NCI-H1092 (cell line): ENCODE measurements at regions not wholly inside any gene's neighbourhood (a gene's known extent, or its start where the extent isn't known, plus 50 kb on each side); places are given as distances from the start of the nearest gene placed in this dataset.

Experiments
- DNase-seq: peaks from one replicate; lab custom pipeline; 2025; lab: John Stamatoyannopoulos, UW

DNA sequence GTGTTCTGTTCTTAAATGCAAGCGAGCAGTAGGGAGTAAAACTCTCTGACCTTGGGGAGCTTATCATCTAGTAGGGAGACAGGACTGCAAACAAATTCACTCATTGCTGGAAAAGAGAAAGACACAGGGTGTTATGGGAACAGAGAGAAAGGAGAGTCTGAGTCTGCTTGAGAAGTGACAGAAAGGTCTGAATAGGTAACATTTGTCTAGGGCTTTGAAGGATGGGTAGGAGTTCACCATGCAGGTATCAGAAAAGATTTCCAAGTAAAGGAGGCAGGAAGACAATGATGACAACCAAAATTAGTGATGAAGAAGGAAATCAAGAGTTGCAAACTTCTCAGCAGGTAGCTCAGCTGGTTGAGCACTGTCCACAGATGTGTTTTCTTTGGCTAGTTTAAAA lies 93.6 kb upstream of the GPR139 start:
- DNase-seq: no peak

DNA sequence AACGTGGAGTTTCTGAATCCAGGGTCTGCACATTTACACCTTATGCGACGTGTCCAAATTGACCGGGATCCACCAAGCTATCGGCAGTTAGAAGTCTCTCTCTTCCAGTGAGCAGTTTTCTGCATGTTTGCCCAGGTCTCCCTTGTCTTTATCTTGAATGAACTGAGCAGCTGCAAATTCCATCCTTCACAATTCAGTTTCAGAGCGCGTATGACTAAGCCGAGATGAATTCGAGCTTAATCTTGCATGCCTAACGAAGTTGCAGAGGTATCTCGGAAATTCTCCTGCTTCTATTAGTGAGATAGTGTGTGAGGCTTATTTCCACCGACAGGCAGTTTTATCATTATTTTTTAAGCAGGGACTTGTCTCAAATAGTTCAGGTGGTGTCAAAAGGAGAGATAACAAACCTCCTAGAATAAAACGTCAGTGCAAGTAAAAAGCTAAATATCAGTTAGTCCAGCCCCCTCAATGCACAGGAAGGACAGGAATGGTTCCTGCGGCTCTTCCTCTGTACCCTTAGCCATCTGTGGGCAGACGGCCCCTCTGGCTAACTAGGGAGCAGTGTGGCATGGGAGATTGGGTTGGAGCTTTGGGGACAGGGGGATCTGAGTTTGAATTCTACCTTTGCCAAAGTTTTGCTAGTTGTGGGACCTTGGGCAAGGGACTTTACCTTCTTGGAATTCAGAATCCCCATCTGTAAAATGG lies 93.0 kb upstream of the GPR139 start:
- DNase-seq: no peak

DNA sequence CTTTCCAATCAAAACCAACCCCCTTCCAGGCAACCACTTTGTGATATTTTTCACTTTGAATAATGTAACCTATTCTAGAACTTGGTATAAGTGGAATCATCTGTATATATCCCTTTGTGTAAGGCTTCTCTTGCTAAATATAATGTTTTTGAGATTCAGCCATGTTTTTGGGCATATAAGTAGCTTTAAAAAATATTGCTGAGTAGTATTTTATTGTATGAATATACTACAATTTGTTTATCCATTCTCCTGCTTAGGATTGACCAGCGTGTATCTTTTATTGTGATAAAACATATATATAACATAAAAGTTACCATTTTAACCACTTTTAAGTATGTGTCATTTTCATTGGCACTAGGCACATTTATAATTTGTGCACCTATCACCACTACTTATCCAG lies 79.8 kb upstream of the GPR139 start:
- no peak for DNase-seq

DNA sequence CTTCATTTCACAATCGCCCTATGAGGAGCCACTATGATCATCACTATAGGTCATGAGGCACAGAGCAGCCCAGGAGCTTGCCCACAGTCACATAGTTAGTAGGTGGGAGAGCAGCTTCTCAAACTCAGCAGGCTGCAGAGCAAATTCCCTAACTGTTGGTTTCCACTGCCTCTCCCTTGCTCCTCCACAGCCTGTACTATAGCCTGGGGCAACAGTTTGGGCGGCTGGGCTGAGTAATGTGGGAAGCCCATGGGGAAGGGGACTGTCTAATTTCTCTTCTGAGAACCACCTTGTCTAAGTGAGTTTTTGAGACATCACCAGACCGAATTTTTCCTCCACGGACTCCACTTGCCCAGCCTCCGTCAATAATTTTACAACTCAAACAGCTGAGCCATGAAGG lies 73.4 kb upstream of the GPR139 start:
- no peak for DNase-seq

DNA sequence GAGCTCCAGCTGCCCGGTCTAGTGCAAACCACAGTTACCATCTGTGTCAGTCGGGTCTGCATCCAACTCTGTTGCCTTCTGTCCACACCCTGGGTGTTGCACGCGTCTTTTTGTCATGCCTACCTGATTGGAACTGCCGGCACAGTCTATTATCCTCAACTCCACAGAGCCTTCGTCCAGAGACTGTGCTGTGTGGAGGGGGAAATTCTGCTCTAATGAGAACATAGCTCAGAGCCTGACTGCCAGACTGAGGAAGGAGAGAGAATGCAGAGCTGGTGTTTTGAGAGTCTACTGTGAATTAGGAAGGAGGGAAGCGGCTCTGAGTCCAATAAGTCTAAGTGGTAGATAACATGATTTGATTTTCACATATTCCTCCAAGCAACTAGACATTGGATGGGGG lies 68.3 kb upstream of the GPR139 start:
- DNase-seq: no peak

DNA sequence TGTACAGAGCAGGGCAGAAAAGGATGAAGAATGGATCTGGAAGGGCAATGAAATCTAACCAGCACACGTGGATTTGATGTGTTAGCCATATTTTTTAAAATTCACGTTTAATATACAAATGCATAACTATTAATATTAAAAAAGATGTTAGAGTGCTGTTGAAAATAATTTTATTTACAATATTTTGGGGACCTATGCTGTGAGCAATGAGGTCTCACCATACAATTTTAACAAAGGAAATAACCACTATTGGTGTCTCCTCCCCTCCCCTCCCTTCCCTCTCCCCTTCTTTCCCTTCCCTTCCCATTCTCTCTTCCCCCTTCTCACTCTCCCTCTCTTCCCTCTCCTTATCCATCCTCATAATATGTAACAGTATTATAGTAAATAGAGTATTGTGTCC lies 64.2 kb upstream of the GPR139 start:
- no peak for DNase-seq

DNA sequence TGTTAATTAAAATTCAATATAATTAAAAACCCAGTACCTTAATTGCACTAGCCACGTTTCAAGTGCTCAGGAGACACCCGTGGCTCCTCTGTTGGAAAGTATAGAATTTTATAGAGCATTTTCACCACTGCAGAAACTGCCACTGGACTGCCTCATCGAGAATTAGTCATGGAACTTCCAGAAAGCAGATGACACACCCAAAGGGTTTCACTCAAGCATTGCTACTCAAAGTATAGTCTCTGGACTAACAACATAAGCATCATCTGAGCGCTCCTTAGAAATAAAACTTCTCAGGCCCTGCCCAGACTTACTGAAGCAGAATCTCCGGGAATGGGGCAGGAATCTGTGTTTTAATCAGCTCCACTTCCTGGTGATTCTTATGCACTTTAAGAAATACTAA lies 63.5 kb upstream of the GPR139 start:
- DNase-seq: no peak

DNA sequence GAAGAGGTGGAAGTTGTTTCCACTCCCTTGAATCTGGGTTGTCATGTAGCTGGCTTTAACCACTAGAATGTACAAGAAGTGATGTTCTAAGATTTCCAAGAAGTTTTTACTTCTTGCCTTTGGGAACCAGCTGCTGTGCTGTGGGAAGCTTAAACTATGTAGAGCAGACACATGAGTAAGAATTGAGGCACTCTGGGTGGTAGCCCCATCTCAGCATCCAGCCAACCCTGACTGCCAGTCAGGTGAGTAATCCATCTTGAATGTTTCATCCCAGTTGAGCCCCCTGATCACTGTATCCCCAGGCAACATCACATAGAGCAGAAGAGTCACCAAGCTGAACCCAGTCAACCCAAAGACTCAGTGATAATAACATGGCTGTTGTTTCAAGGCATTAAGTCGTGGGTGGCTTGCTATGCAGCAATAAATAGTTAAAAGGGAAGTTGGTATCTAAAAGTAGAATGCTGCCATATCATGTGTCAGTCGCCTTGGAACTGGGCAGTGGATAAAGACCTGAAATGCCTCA lies 62.8 kb upstream of the GPR139 start:
- DNase-seq: no peak

DNA sequence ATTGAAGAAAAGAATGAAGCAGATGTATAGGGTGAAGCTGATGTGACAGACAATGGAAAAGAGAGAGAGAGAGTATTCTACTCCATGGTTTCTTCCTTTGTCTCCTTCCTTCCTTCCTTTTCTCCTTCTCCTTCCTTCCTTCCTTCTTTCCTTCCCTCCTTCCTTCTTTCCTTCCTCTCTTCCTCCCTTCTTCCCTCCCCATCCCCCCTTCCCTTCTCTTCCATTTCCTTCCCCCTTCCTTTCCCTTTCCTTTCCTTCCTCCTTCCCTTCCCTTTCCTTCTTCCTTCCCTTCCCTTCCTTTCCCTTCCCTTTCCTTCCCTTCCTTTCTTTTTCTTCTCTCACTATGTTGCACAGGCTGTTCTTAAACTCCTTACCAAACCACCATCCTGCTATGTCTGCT lies 55.7 kb upstream of the GPR139 start:
- DNase-seq: no peak
